ENCODE measurements at regions not wholly inside any gene's neighbourhood (a gene's known extent, or its start where the extent isn't known, plus 50 kb on each side); places are given as distances from the start of the nearest gene placed in this dataset.

GRCh38 chr12:89845767-89846166 is 137.1 kb upstream of the ATP2B1 start:
- no peak for DNase-seq
- TF ChIP-seq, protein P1, sequence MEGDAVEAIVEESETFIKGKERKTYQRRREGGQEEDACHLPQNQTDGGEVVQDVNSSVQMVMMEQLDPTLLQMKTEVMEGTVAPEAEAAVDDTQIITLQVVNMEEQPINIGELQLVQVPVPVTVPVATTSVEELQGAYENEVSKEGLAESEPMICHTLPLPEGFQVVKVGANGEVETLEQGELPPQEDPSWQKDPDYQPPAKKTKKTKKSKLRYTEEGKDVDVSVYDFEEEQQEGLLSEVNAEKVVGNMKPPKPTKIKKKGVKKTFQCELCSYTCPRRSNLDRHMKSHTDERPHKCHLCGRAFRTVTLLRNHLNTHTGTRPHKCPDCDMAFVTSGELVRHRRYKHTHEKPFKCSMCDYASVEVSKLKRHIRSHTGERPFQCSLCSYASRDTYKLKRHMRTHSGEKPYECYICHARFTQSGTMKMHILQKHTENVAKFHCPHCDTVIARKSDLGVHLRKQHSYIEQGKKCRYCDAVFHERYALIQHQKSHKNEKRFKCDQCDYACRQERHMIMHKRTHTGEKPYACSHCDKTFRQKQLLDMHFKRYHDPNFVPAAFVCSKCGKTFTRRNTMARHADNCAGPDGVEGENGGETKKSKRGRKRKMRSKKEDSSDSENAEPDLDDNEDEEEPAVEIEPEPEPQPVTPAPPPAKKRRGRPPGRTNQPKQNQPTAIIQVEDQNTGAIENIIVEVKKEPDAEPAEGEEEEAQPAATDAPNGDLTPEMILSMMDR (IDR thresholded peaks at IDR 0.05), result no peak
- intact Hi-C loops (cut with DNase I), result no loop called here
- H3K9me3 ChIP-seq, result no peaks in the 10 kb centered on the region
- H3K4me1 ChIP-seq, result no peaks in the 10 kb centered on the region
- no peaks in the 10 kb centered on the region for H3K36me3 ChIP-seq
- no peak overlapping the region for H3K4me3 ChIP-seq
- H3K9ac ChIP-seq (ENCODE audit: low read depth in 2 of 2, low read length in 2 of 2), result no peak overlapping the region
- H3K27ac ChIP-seq, result no peak overlapping the region
- H3K27me3 ChIP-seq, result no peaks in the 10 kb centered on the region

GRCh38 chr12:89845366-89845765 is 136.7 kb upstream of the ATP2B1 start:
- TF ChIP-seq, protein P1 (IDR thresholded peaks at IDR 0.05), result no peak
- intact Hi-C loops (cut with DNase I), result no loop called here

GRCh38 chr12:89844539-89844938 is 135.9 kb upstream of the ATP2B1 start:
- Histone ChIP-seq H3K9ac (ENCODE audit: low read depth in 2 of 2, low read length in 2 of 2) (no peak overlapping the region), H3K36me3 (no peaks in the 10 kb centered on the region), H3K4me1 (no peaks in the 10 kb centered on the region), H3K27ac (no peak overlapping the region), H3K4me3 (no peak overlapping the region), H3K9me3 (no peaks in the 10 kb centered on the region), H3K27me3 (no peaks in the 10 kb centered on the region)
- DNase-seq, result no peak
- TF ChIP-seq, protein P1 (IDR thresholded peaks at IDR 0.05), result no peak
- intact Hi-C loops (cut with DNase I), result no loop called here

More at GRCh38 chr12:89845366-89845765, 136.7 kb upstream of the ATP2B1 start:
- DNase-seq, result no peak
- no peak overlapping the region for H3K9ac ChIP-seq (ENCODE audit: low read depth in 2 of 2, low read length in 2 of 2)
- no peaks in the 10 kb centered on the region for H3K9me3 ChIP-seq
- no peaks in the 10 kb centered on the region for H3K4me1 ChIP-seq
- no peak overlapping the region for H3K27ac ChIP-seq
- no peaks in the 10 kb centered on the region for H3K27me3 ChIP-seq
- H3K4me3 ChIP-seq, result no peak overlapping the region
- no peaks in the 10 kb centered on the region for H3K36me3 ChIP-seq

- Histone ChIP-seq H3K4me3 (no peak overlapping the region), H3K9ac (ENCODE audit: low read depth in 2 of 2, low read length in 2 of 2) (no peak overlapping the region), H3K36me3 (no peaks in the 10 kb centered on the region), H3K4me1 (no peaks in the 10 kb centered on the region), H3K27ac (no peak overlapping the region), H3K9me3 (no peaks in the 10 kb centered on the region), H3K27me3 (no peaks in the 10 kb centered on the region)
- intact Hi-C loops (cut with DNase I), result no loop called here
- DNase-seq, result no peak
- TF ChIP-seq, protein P1 (IDR thresholded peaks at IDR 0.05), result no peak
Observed at GRCh38 chr12:89840162-89840922, 131.7 kb upstream of the ATP2B1 start.

- Histone ChIP-seq H3K27ac (no peak overlapping the region), H3K9ac (ENCODE audit: low read depth in 2 of 2, low read length in 2 of 2) (no peak overlapping the region), H3K4me1 (no peaks in the 10 kb centered on the region), H3K27me3 (no peaks in the 10 kb centered on the region), H3K36me3 (no peaks in the 10 kb centered on the region), H3K4me3 (no peak overlapping the region), H3K9me3 (no peaks in the 10 kb centered on the region)
- TF ChIP-seq, protein P1 (IDR thresholded peaks at IDR 0.05), result no peak
- no peak for DNase-seq
- intact Hi-C loops (cut with DNase I), result no loop called here
Observed at GRCh38 chr12:89839444-89839843, 130.8 kb upstream of the ATP2B1 start.

All from colonic mucosa (tissue), 4 donors.